GM23338 (cell line): ENCODE measurements at regions not wholly inside any gene's neighbourhood (a gene's known extent, or its start where the extent isn't known, plus 50 kb on each side); places are given as distances from the start of the nearest gene placed in this dataset.
"Not testable (repeated sequence)": the region's sequence is repeated elsewhere in the genome, so short reads cannot be mapped to it uniquely, and the experiment has no call there.

Experiments used
- ATAC-seq: fragments of 200-7000 bp; cut with Tn5 transposase; 3 replicates; pipeline ENCODE4 v1.9.1; 2020
- DNase-seq: peaks from one replicate; pipeline ENCODE4 v3.0.0-alpha.2; 2015; ENCODE audit warnings: low spot score
- H2AFZ ChIP-seq: fragments of 200-600 bp; sonication (generic); 2 replicates; pipeline ENCODE4 v1.8.0; 2016; ENCODE audit warnings: antibody characterized with exemption, mild to moderate bottlenecking, moderate library complexity
- H3F3A ChIP-seq: fragments of 200-600 bp; sonication (generic); replicated peaks from 2 replicates; pipeline ENCODE4 v1.8.0; 2017; ENCODE audit warnings: antibody characterized with exemption, mixed run types, low read depth
- H3K27ac ChIP-seq: fragments of 200-600 bp; sonication (generic); 2 replicates; pipeline ENCODE4 v1.6.1; 2016; ENCODE audit warnings: low read depth
- H3K27me3 ChIP-seq: fragments of 200-600 bp; sonication (generic); 2 replicates; pipeline ENCODE4 v1.8.0; 2016; ENCODE audit warnings: mild to moderate bottlenecking, mixed run types, moderate library complexity; ENCODE audit not compliant: insufficient read depth
- H3K36me3 ChIP-seq: fragments of 200-600 bp; sonication (generic); 2 replicates; pipeline ENCODE4 v1.8.0; 2016; ENCODE audit warnings: mild to moderate bottlenecking; ENCODE audit not compliant: insufficient read depth
- H3K4me1 ChIP-seq: fragments of 200-600 bp; sonication (generic); 2 replicates; pipeline ENCODE4 v1.8.0; 2016; ENCODE audit warnings: mild to moderate bottlenecking, moderate library complexity; ENCODE audit not compliant: insufficient read depth
- H3K4me2 ChIP-seq: fragments of 200-600 bp; sonication (generic); 2 replicates; pipeline ENCODE4 v1.7.1; 2017; ENCODE audit warnings: mixed run types
- H3K4me3 ChIP-seq: fragments of 200-600 bp; sonication (generic); 2 replicates; pipeline ENCODE4 v1.6.1; 2016; ENCODE audit warnings: mixed run types
- H3K79me2 ChIP-seq: fragments of 200-600 bp; sonication (generic); replicated peaks from 2 replicates; pipeline ENCODE4 v1.8.0; 2017; ENCODE audit warnings: mild to moderate bottlenecking; ENCODE audit not compliant: insufficient read depth
- H3K9me2 ChIP-seq: fragments of 200-600 bp; sonication (generic); 2 replicates; pipeline ENCODE4 v1.8.0; 2017; ENCODE audit not compliant: insufficient read depth
- H4K20me1 ChIP-seq: fragments of 200-600 bp; sonication (generic); replicated peaks from 2 replicates; pipeline ENCODE4 v1.8.0; 2017; ENCODE audit warnings: mild to moderate bottlenecking; ENCODE audit not compliant: insufficient read depth
- H3K27ac Mint-ChIP-seq: 2 replicates; pipeline ENCODE4 v1.8.0; 2020; ENCODE audit warnings: inconsistent platforms, mild to moderate bottlenecking, moderate library complexity, mixed read lengths
- H3K27me3 Mint-ChIP-seq: 3 replicates; pipeline ENCODE4 v1.8.0; 2022; ENCODE audit warnings: low read depth, mild to moderate bottlenecking, moderate library complexity, mixed read lengths, inconsistent platforms; ENCODE audit not compliant: insufficient read depth, poor library complexity
- H3K36me3 Mint-ChIP-seq: 3 replicates; pipeline ENCODE4 v1.8.0; 2021; ENCODE audit warnings: low read depth, mild to moderate bottlenecking, inconsistent platforms, moderate library complexity, mixed read lengths
- H3K4me1 Mint-ChIP-seq: 3 replicates; pipeline ENCODE4 v1.8.0; 2020; ENCODE audit warnings: mild to moderate bottlenecking, inconsistent platforms, mixed read lengths
- H3K4me3 Mint-ChIP-seq: 3 replicates; pipeline ENCODE4 v1.8.0; 2021; ENCODE audit warnings: moderate library complexity, mild to moderate bottlenecking, inconsistent platforms, mixed read lengths
- H3K9me3 Mint-ChIP-seq: 3 replicates; pipeline ENCODE4 v1.8.0; 2020; ENCODE audit warnings: moderate library complexity, mild to moderate bottlenecking, inconsistent platforms, mixed read lengths
- CREB1 ChIP-seq: fragments of 250-450 bp; sonication (Bioruptor Pico); IDR thresholded peaks from 2 replicates; pipeline ENCODE4 v1.5.0; 2020; ENCODE audit warnings: low read depth, mild to moderate bottlenecking, moderate library complexity
- EZH2phosphoT487 ChIP-seq: fragments of 200-600 bp; sonication (generic); IDR thresholded peaks from one replicate; pipeline ENCODE4 v1.8.1; 2018; ENCODE audit warnings: antibody characterized with exemption; ENCODE audit not compliant: unreplicated experiment
- JUNB ChIP-seq: IDR thresholded peaks from one replicate; pipeline ENCODE4 v1.6.1; 2016; ENCODE audit warnings: antibody characterized with exemption; ENCODE audit not compliant: unreplicated experiment
- NANOG ChIP-seq: IDR thresholded peaks from 2 replicates; pipeline ENCODE4 v1.6.1; 2016; ENCODE audit warnings: antibody characterized with exemption, borderline replicate concordance
- POLR2AphosphoS5 ChIP-seq: IDR thresholded peaks from 2 replicates; pipeline ENCODE4 v1.6.1; 2016; ENCODE audit warnings: antibody characterized with exemption, low read depth
- STAT1 ChIP-seq: IDR thresholded peaks from one replicate; pipeline ENCODE4 v1.6.1; 2016; ENCODE audit warnings: antibody characterized with exemption; ENCODE audit not compliant: unreplicated experiment
- ZNF114 ChIP-seq: fragments of 250-450 bp; sonication (Bioruptor Pico); IDR thresholded peaks from 2 replicates; pipeline ENCODE4 v1.5.0; 2020; ENCODE audit warnings: mild to moderate bottlenecking, moderate library complexity
- ZNF331 ChIP-seq: fragments of 250-450 bp; sonication (Bioruptor Pico); IDR thresholded peaks from 2 replicates; pipeline ENCODE4 v1.5.0; 2020; ENCODE audit warnings: low read depth, mild to moderate bottlenecking, moderate library complexity
- TF ChIP-seq, protein P1 (sequence below), 2 experiments: fragments of 200-600 bp in 1 of 2; sonication (generic) in 1 of 2; conservative IDR thresholded peaks; 2 replicates each; pipeline versions ENCODE4 v1.5.1 to v1.6.1; 2016 to 2017; ENCODE audit warnings: antibody characterized with exemption in 2 of 2, low read depth in 2 of 2, mild to moderate bottlenecking in 2 of 2, moderate library complexity in 1 of 2
- TF ChIP-seq, protein P2 (sequence below): IDR thresholded peaks from 2 replicates; pipeline ENCODE4 v1.6.1; 2016; ENCODE audit warnings: antibody characterized with exemption
- TF ChIP-seq, protein P3 (sequence below): fragments of 250-450 bp; sonication (Bioruptor Pico); IDR thresholded peaks from 2 replicates; pipeline ENCODE4 v1.5.0; 2020; ENCODE audit warnings: mild to moderate bottlenecking, moderate library complexity

DNA sequence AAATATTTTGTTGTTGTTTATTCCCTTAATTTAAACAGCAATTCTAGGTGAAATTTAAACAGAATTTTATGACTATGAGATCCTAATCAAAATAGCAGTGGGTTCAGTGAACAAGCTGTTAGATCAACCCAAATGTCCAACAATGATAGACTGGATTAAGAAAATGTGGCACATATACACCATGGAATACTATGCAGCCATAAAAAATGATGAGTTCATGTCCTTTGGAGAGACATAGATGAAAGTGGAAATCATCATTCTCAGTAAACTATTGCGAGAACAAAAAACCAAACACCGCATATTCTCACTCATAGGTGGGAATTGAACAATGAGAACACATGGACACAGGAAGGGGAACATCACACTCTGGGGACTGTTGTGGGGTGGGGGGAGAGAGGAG is 407.3 kb upstream of the ADAMTSL1 start:
- H3K27ac ChIP-seq, H2AFZ ChIP-seq, H3K27ac Mint-ChIP-seq, H3K27me3 Mint-ChIP-seq, H3K4me1 ChIP-seq, H3K36me3 Mint-ChIP-seq, H3F3A ChIP-seq, DNase-seq, H3K4me3 ChIP-seq, H3K9me3 Mint-ChIP-seq, H3K27me3 ChIP-seq, H3K79me2 ChIP-seq, ATAC-seq, H3K4me2 ChIP-seq, H4K20me1 ChIP-seq, H3K4me1 Mint-ChIP-seq, H3K36me3 ChIP-seq, H3K4me3 Mint-ChIP-seq, H3K9me2 ChIP-seq: not testable (repeated sequence)

DNA sequence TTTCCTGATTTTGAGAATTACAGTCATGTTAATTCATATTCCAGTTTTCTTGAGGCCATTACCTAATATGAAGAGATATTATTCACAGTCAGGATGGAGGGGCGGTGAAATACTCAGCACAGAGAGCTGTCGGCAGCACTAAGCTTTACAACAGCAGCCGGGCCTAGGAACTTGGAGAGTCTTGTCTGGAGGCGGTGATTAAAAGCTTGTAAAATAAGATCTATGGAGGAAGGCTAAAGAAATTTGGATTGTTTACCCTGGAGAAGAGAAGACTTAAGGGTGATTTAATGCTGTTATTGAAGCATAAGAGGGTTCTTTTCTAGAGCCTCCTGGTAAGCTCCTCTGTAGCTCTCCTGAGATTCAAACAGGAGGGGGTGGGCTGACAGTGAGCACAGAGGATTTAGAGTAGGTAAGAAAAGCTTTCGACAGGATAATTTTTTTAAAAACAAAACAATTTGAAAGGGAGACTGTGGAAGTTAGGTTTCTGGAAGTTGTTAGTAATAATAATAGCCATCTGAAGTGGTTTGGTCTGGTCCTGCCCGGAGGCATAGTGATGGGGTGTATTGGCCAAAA is 406.3 kb upstream of the ADAMTSL1 start:
- H3K27ac Mint-ChIP-seq: no peak overlapping the region
- H3K27me3 Mint-ChIP-seq: no peaks in the 10 kb centered on the region
- no peaks in the 10 kb centered on the region for H3K4me1 Mint-ChIP-seq
- no peaks in the 10 kb centered on the region for H3K79me2 ChIP-seq
- DNase-seq (no peak), ATAC-seq (no peak)
- no peaks in the 10 kb centered on the region for H3K36me3 ChIP-seq
- H3K9me2 ChIP-seq: no peaks in the 10 kb centered on the region; the same call in 1 of the 2 replicates
- H3K27ac ChIP-seq: no peak overlapping the region
- no peaks in the 10 kb centered on the region for H3K27me3 ChIP-seq
- H3K4me1 ChIP-seq: no peaks in the 10 kb centered on the region
- no peaks in the 10 kb centered on the region for H3K9me3 Mint-ChIP-seq
- 0 out of 2 replicates have a peak overlapping the region, but pooled peaks have one; percentile 34 for H2AFZ ChIP-seq
- no peak overlapping the region for H3K4me2 ChIP-seq
- no peaks in the 10 kb centered on the region for H3F3A ChIP-seq
- no peak overlapping the region for H3K4me3 Mint-ChIP-seq
- H3K4me3 ChIP-seq: no peak overlapping the region
- no peaks in the 10 kb centered on the region for H4K20me1 ChIP-seq
- no peaks in the 10 kb centered on the region for H3K36me3 Mint-ChIP-seq
- TF ChIP-seq POLR2AphosphoS5 (no peak), STAT1 (no peak), ZNF114 (CRISPR knock-in tag) (no peak), NANOG (no peak), CREB1 (no peak), JUNB (no peak), ZNF331 (no peak), EZH2phosphoT487 (no peak)
- TF ChIP-seq, protein P1, sequence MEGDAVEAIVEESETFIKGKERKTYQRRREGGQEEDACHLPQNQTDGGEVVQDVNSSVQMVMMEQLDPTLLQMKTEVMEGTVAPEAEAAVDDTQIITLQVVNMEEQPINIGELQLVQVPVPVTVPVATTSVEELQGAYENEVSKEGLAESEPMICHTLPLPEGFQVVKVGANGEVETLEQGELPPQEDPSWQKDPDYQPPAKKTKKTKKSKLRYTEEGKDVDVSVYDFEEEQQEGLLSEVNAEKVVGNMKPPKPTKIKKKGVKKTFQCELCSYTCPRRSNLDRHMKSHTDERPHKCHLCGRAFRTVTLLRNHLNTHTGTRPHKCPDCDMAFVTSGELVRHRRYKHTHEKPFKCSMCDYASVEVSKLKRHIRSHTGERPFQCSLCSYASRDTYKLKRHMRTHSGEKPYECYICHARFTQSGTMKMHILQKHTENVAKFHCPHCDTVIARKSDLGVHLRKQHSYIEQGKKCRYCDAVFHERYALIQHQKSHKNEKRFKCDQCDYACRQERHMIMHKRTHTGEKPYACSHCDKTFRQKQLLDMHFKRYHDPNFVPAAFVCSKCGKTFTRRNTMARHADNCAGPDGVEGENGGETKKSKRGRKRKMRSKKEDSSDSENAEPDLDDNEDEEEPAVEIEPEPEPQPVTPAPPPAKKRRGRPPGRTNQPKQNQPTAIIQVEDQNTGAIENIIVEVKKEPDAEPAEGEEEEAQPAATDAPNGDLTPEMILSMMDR (conservative IDR thresholded peaks at IDR 0.05; ENCODE audit: low read depth in 2 of 2): no peak
- TF ChIP-seq, protein P2, sequence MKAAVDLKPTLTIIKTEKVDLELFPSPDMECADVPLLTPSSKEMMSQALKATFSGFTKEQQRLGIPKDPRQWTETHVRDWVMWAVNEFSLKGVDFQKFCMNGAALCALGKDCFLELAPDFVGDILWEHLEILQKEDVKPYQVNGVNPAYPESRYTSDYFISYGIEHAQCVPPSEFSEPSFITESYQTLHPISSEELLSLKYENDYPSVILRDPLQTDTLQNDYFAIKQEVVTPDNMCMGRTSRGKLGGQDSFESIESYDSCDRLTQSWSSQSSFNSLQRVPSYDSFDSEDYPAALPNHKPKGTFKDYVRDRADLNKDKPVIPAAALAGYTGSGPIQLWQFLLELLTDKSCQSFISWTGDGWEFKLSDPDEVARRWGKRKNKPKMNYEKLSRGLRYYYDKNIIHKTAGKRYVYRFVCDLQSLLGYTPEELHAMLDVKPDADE: no peak
- TF ChIP-seq, protein P3, sequence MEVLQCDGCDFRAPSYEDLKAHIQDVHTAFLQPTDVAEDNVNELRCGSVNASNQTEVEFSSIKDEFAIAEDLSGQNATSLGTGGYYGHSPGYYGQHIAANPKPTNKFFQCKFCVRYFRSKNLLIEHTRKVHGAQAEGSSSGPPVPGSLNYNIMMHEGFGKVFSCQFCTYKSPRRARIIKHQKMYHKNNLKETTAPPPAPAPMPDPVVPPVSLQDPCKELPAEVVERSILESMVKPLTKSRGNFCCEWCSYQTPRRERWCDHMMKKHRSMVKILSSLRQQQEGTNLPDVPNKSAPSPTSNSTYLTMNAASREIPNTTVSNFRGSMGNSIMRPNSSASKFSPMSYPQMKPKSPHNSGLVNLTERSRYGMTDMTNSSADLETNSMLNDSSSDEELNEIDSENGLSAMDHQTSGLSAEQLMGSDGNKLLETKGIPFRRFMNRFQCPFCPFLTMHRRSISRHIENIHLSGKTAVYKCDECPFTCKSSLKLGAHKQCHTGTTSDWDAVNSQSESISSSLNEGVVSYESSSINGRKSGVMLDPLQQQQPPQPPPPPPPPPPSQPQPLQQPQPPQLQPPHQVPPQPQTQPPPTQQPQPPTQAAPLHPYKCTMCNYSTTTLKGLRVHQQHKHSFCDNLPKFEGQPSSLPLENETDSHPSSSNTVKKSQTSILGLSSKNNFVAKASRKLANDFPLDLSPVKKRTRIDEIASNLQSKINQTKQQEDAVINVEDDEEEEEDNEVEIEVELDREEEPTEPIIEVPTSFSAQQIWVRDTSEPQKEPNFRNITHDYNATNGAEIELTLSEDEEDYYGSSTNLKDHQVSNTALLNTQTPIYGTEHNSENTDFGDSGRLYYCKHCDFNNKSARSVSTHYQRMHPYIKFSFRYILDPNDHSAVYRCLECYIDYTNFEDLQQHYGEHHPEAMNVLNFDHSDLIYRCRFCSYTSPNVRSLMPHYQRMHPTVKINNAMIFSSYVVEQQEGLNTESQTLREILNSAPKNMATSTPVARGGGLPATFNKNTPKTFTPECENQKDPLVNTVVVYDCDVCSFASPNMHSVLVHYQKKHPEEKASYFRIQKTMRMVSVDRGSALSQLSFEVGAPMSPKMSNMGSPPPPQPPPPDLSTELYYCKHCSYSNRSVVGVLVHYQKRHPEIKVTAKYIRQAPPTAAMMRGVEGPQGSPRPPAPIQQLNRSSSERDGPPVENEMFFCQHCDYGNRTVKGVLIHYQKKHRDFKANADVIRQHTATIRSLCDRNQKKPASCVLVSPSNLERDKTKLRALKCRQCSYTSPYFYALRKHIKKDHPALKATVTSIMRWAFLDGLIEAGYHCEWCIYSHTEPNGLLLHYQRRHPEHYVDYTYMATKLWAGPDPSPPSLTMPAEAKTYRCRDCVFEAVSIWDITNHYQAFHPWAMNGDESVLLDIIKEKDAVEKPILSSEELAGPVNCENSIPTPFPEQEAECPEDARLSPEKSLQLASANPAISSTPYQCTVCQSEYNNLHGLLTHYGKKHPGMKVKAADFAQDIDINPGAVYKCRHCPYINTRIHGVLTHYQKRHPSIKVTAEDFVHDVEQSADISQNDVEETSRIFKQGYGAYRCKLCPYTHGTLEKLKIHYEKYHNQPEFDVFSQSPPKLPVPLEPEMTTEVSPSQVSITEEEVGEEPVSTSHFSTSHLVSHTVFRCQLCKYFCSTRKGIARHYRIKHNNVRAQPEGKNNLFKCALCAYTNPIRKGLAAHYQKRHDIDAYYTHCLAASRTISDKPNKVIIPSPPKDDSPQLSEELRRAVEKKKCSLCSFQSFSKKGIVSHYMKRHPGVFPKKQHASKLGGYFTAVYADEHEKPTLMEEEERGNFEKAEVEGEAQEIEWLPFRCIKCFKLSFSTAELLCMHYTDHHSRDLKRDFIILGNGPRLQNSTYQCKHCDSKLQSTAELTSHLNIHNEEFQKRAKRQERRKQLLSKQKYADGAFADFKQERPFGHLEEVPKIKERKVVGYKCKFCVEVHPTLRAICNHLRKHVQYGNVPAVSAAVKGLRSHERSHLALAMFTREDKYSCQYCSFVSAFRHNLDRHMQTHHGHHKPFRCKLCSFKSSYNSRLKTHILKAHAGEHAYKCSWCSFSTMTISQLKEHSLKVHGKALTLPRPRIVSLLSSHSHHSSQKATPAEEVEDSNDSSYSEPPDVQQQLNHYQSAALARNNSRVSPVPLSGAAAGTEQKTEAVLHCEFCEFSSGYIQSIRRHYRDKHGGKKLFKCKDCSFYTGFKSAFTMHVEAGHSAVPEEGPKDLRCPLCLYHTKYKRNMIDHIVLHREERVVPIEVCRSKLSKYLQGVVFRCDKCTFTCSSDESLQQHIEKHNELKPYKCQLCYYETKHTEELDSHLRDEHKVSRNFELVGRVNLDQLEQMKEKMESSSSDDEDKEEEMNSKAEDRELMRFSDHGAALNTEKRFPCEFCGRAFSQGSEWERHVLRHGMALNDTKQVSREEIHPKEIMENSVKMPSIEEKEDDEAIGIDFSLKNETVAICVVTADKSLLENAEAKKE (CRISPR knock-in tag): no peak
